ENCODE measurements at regions not wholly inside any gene's neighbourhood (a gene's known extent, or its start where the extent isn't known, plus 50 kb on each side); places are given as distances from the start of the nearest gene placed in this dataset.

DNA sequence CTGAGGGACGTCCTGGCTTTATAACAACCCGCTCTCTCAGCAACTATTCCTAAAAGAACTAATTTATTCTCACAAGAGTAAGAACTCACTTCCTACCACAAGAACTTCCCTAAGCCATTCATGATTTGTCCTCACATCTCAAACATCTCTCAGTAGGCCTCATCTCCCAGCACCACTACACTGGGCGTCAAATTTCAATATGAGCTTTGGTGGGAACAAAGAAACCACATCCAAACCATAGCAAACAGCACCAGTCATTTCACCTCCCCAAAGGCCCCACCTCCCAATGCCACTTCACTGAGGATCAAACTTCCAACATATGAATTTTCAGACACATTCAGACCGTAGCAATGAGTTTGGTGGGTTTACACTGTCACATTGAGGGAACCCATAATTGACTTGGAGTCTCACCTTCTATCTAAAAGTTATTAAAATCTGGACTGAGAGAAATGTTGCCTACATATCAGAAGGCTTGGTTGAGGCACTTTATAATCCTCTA is 116.4 kb upstream of the AGBL1 start:
- H3K27me3 ChIP-seq (ENCODE audit: control insufficient read depth, insufficient read depth): no peaks in the 10 kb centered on the region
- H3K9me3 ChIP-seq (ENCODE audit: control insufficient read depth, low read length): no peaks in the 10 kb centered on the region
- H3K27ac ChIP-seq (ENCODE audit: low read length): no peak overlapping the region
- ATAC-seq (no peak), DNase-seq (no peak)
- H3K4me1 ChIP-seq (ENCODE audit: control insufficient read depth, insufficient read depth, low read length): no peaks in the 10 kb centered on the region
- WGBS: 76% methylated on average over 4 of the region's 4 CpGs
- intact Hi-C loops (cut with DNase I): no loop called here
- H3K4me3 ChIP-seq (ENCODE audit: low read length): no peak overlapping the region

- ATAC-seq (no peak), DNase-seq (no peak)
- no peaks in the 10 kb centered on the region for H3K9me3 ChIP-seq (ENCODE audit: control insufficient read depth, low read length)
- WGBS: 34% methylated on average over 2 of the region's 2 CpGs
- no peak overlapping the region for H3K27ac ChIP-seq (ENCODE audit: low read length)
- no peak overlapping the region for H3K4me3 ChIP-seq (ENCODE audit: low read length)
- no peaks in the 10 kb centered on the region for H3K4me1 ChIP-seq (ENCODE audit: control insufficient read depth, insufficient read depth, low read length)
- intact Hi-C loops (cut with DNase I): no loop called here
- no peaks in the 10 kb centered on the region for H3K27me3 ChIP-seq (ENCODE audit: control insufficient read depth, insufficient read depth)
Measured at GRCh38 chr15:85964471-85964870, 115.2 kb upstream of the AGBL1 start.

DNA sequence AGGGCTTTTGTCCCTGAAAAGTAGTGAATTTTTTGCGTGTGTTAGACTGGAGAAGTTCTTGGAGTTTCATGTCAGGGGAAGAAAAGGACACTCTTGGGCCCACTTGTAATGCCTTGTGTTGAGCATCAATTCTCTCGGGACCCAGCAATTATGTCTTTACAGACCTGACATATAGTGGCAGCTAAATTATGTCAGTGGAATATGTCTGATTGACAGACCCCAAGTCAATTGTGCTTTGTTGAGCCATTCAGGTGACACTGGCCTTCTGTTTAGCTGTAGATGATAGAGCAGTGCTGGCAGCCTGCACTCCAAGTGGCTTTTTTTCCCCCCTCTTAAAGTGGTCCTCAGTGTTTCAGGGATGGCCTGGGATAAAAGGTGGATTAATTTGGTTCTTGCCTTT is 112.1 kb upstream of the AGBL1 start:
- H3K4me1 ChIP-seq (ENCODE audit: control insufficient read depth, insufficient read depth, low read length): no peaks in the 10 kb centered on the region
- DNase-seq (no peak), ATAC-seq (no peak)
- no peaks in the 10 kb centered on the region for H3K9me3 ChIP-seq (ENCODE audit: control insufficient read depth, low read length)
- no peaks in the 10 kb centered on the region for H3K27me3 ChIP-seq (ENCODE audit: control insufficient read depth, insufficient read depth)
- no peak overlapping the region for H3K27ac ChIP-seq (ENCODE audit: low read length)
- H3K4me3 ChIP-seq (ENCODE audit: low read length): no peak overlapping the region
- 42% methylated on average over 2 of the region's 2 CpGs for WGBS
- intact Hi-C loops (cut with DNase I): no loop called here

GRCh38 chr15:85972805-85973540 is 106.7 kb upstream of the AGBL1 start:
- no peak overlapping the region for H3K27ac ChIP-seq (ENCODE audit: low read length)
- 54% methylated on average over 3 of the region's 3 CpGs for WGBS

GRCh38 chr15:85973584-85974347 is 105.9 kb upstream of the AGBL1 start:
- DNase-seq (no peak), ATAC-seq (no peak)
- Histone ChIP-seq H3K27me3 (ENCODE audit: control insufficient read depth, insufficient read depth) (no peaks in the 10 kb centered on the region), H3K9me3 (ENCODE audit: control insufficient read depth, low read length) (no peaks in the 10 kb centered on the region), H3K4me3 (ENCODE audit: low read length) (no peak overlapping the region), H3K4me1 (ENCODE audit: control insufficient read depth, insufficient read depth, low read length) (no peaks in the 10 kb centered on the region), H3K27ac (ENCODE audit: low read length) (no peak overlapping the region)
- 55% methylated on average over 8 of the region's 8 CpGs for WGBS
- intact Hi-C loops (cut with DNase I): no loop called here

More at GRCh38 chr15:85972805-85973540, 106.7 kb upstream of the AGBL1 start:
- Histone ChIP-seq H3K4me1 (ENCODE audit: control insufficient read depth, insufficient read depth, low read length) (no peaks in the 10 kb centered on the region), H3K27me3 (ENCODE audit: control insufficient read depth, insufficient read depth) (no peaks in the 10 kb centered on the region), H3K4me3 (ENCODE audit: low read length) (no peak overlapping the region), H3K9me3 (ENCODE audit: control insufficient read depth, low read length) (no peaks in the 10 kb centered on the region)
- DNase-seq (no peak), ATAC-seq (no peak)
- intact Hi-C loops (cut with DNase I): no loop called here

- DNase-seq (no peak), ATAC-seq (no peak)
- H3K4me1 ChIP-seq (ENCODE audit: control insufficient read depth, insufficient read depth, low read length): no peaks in the 10 kb centered on the region
- intact Hi-C loops (cut with DNase I): no loop called here
- 41% methylated on average over 3 of the region's 3 CpGs for WGBS
- no peaks in the 10 kb centered on the region for H3K27me3 ChIP-seq (ENCODE audit: control insufficient read depth, insufficient read depth)
- H3K27ac ChIP-seq (ENCODE audit: low read length): no peak overlapping the region
- H3K4me3 ChIP-seq (ENCODE audit: low read length): no peak overlapping the region
- no peaks in the 10 kb centered on the region for H3K9me3 ChIP-seq (ENCODE audit: control insufficient read depth, low read length)
Measured at GRCh38 chr15:85974348-85974705, 105.3 kb upstream of the AGBL1 start.

DNA sequence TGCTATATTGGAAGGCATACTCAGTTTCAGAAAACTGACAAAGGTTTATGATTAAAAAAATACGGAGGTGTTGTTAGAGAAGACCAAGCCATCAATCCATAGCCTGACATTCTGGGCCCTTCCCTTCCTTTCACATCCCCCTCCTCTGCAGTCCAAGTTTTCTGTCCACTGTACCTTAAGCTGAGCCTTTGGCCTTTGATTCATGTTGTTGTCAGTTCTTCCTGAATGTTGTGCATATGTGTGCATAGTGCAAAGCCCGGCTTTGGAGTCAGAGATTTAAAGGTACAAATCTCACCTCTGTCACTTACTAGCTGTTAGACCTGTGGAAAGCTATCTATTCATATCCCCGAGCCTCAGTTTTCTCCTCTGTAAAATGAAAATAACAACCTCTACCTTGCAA is 104.9 kb upstream of the AGBL1 start:
- intact Hi-C loops (cut with DNase I): no loop called here
- 74% methylated on average over 3 of the region's 3 CpGs for WGBS
- no peaks in the 10 kb centered on the region for H3K9me3 ChIP-seq (ENCODE audit: control insufficient read depth, low read length)

GRCh38 chr15:85976102-85976501 is 103.6 kb upstream of the AGBL1 start:
- no peak overlapping the region for H3K27ac ChIP-seq (ENCODE audit: low read length)
- no peaks in the 10 kb centered on the region for H3K9me3 ChIP-seq (ENCODE audit: control insufficient read depth, low read length)
- H3K27me3 ChIP-seq (ENCODE audit: control insufficient read depth, insufficient read depth): no peaks in the 10 kb centered on the region
- no peaks in the 10 kb centered on the region for H3K4me1 ChIP-seq (ENCODE audit: control insufficient read depth, insufficient read depth, low read length)
- no peak overlapping the region for H3K4me3 ChIP-seq (ENCODE audit: low read length)
- DNase-seq (no peak), ATAC-seq (no peak)
- 73% methylated on average over 3 of the region's 3 CpGs for WGBS
- intact Hi-C loops (cut with DNase I): no loop called here

More for the DNA sequence above, 104.9 kb upstream of the AGBL1 start:
- ATAC-seq (no peak), DNase-seq (no peak)
- H3K4me1 ChIP-seq (ENCODE audit: control insufficient read depth, insufficient read depth, low read length): no peaks in the 10 kb centered on the region
- H3K27ac ChIP-seq (ENCODE audit: low read length): no peak overlapping the region
- no peak overlapping the region for H3K4me3 ChIP-seq (ENCODE audit: low read length)
- no peaks in the 10 kb centered on the region for H3K27me3 ChIP-seq (ENCODE audit: control insufficient read depth, insufficient read depth)

DNA sequence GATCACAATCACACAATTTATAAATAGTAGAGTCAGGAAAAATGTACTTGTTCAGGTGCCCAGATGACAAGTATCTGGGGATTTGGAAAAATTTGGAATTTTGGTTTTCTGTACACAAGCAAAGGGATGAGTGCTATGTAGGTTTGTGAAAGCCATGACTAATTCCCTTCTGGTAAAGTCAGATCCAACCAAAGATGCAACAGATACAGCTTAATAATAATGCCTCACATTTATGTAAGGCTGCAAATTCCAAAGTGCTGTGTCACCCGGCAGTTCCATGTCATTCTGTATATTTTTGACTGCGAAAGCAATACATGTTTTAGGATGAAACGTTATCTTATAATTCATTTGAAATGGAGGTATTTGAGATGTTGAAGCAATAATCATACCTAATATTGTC is 102.7 kb upstream of the AGBL1 start:
- intact Hi-C loops (cut with DNase I): no loop called here
- WGBS: 56% methylated on average over 3 of the region's 3 CpGs
- no peaks in the 10 kb centered on the region for H3K27me3 ChIP-seq (ENCODE audit: control insufficient read depth, insufficient read depth)

DNA sequence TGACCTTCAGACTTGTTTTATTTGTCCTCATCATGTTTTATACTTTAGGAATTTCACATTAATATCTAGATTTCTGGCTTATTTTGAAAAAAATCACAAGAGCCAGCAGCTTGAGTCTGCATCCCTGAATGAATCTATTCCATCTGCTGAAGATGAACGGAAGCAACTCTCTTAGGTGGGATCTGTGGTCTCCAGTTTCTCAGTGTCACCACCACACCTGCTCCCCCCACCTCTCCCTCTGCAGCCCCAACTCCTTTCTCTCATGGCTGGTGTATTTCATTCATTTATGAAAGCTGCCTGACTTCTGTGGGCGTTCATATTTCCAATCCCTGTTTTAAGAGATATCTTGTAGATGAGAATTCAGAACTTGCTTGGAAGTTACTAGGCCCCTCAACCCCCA is 102.1 kb upstream of the AGBL1 start:
- Histone ChIP-seq H3K27ac (ENCODE audit: low read length) (no peak overlapping the region), H3K4me3 (ENCODE audit: low read length) (no peak overlapping the region), H3K27me3 (ENCODE audit: control insufficient read depth, insufficient read depth) (no peaks in the 10 kb centered on the region), H3K4me1 (ENCODE audit: control insufficient read depth, insufficient read depth, low read length) (no peaks in the 10 kb centered on the region), H3K9me3 (ENCODE audit: control insufficient read depth, low read length) (no peaks in the 10 kb centered on the region)
- intact Hi-C loops (cut with DNase I): no loop called here
- 80% methylated on average over 2 of the region's 2 CpGs for WGBS
- ATAC-seq: no peak
- DNase-seq: no peak

More for the DNA sequence above, 102.7 kb upstream of the AGBL1 start:
- Histone ChIP-seq H3K9me3 (ENCODE audit: control insufficient read depth, low read length) (no peaks in the 10 kb centered on the region), H3K4me1 (ENCODE audit: control insufficient read depth, insufficient read depth, low read length) (no peaks in the 10 kb centered on the region), H3K27ac (ENCODE audit: low read length) (no peak overlapping the region), H3K4me3 (ENCODE audit: low read length) (no peak overlapping the region)
- DNase-seq (no peak), ATAC-seq (no peak)

DNA sequence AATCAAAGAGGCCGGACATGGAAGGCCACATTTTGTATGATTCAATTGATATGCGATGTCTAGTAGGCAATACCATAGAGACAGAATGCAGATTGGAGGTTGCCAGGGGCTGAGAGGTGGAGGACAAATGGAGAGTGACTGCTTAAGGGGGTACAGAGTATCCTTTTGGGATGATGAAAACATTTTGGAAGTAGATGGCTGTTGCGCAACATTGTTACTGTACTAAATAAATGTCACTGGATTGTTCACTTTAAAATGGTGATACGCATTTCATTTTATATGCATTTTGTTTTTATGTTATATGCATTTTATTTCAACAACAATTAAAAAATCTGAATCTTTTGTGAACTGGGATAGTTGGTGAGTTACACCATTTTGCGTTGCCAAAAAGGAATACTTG is 99.7 kb upstream of the AGBL1 start:
- intact Hi-C loops (cut with DNase I): no loop called here
- no peak overlapping the region for H3K27ac ChIP-seq (ENCODE audit: low read length)
- DNase-seq (no peak), ATAC-seq (no peak)
- H3K9me3 ChIP-seq (ENCODE audit: control insufficient read depth, low read length): no peaks in the 10 kb centered on the region
- no peak overlapping the region for H3K4me3 ChIP-seq (ENCODE audit: low read length)
- 94% methylated on average over 5 of the region's 5 CpGs for WGBS
- no peaks in the 10 kb centered on the region for H3K4me1 ChIP-seq (ENCODE audit: control insufficient read depth, insufficient read depth, low read length)
- no peaks in the 10 kb centered on the region for H3K27me3 ChIP-seq (ENCODE audit: control insufficient read depth, insufficient read depth)

Data from right cardiac atrium (tissue), 5 donors.